GM21390 (cell line): ENCODE measurements at regions not wholly inside any gene's neighbourhood (a gene's known extent, or its start where the extent isn't known, plus 50 kb on each side); places are given as distances from the start of the nearest gene placed in this dataset.
"Not testable (repeated sequence)": the region's sequence is repeated elsewhere in the genome, so short reads cannot be mapped to it uniquely, and the experiment has no call there.

Experiments used
- ATAC-seq: cut with Tn5 transposase; IDR thresholded peaks from one replicate; pipeline ENCODE4 v1.9.1; 2021; ENCODE audit not compliant: unreplicated experiment

DNA sequence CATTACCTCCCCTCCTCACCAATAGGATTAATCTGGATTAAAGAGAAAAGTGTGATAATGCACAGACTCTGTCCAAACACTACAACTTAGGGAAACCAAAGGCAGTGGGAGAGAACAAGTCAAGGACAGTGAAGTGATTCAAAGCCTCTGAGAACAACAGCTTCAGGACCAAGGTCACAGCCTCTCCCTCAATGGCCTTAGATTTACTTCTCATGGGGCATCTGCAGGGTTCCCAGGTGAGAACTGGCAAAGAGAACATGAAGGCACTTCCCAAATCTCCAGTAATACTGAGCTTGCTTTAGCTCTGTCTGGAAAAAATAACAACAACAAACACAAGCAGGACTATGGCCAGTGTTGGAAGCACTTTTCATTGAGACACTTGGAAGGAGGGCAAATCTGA is 99.8 kb upstream of the GOLGA6L22 start:
- not testable (repeated sequence) for ATAC-seq

GRCh38 chr15:22359587-22359986 is 99.1 kb upstream of the GOLGA6L22 start:
- peak; percentile 89 for ATAC-seq

- not testable (repeated sequence) for ATAC-seq
Measured at GRCh38 chr15:22360696-22361095, 98.0 kb upstream of the GOLGA6L22 start.

DNA sequence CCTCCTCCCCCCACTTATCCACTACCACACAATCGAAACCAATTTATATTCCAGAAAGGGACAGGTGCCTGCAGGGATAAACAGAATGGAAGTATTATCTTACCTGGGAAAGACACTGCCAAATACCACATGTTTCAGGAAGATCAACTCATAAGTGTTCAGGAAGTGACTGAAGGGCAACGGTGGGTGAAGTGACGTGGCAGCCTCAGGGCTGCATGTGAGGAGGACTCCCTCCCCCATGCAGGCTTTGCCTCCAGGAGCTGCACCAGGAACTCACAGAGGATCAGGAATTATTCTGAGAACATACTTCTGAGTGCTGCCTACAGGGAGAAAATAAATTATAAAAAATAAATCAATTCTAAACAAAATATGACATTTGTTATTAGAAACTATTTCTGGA is 96.2 kb upstream of the GOLGA6L22 start:
- ATAC-seq = not testable (repeated sequence)

GRCh38 chr15:22371246-22371834 is 87.4 kb upstream of the GOLGA6L22 start:
- ATAC-seq = not testable (repeated sequence)

DNA sequence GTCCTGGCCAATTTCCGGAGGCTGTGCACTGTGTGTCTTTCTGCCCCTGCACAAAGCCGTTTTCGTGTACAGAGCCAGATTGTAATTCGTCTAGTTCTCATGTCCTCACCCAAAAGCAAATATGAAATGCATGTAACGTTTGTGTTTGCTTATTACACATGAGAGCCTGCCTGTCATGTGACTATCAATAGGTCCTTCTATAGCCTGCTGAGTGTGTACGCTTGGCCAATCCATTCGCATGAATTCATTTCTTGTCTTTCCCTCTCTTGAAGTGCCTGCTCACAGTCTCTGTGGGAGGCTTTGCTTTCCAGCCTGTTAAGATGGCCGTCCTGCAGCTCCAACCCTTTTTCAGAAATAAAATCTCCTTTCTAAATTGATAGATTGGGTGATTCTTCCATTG is 84.2 kb upstream of the GOLGA6L22 start:
- not testable (repeated sequence) for ATAC-seq

DNA sequence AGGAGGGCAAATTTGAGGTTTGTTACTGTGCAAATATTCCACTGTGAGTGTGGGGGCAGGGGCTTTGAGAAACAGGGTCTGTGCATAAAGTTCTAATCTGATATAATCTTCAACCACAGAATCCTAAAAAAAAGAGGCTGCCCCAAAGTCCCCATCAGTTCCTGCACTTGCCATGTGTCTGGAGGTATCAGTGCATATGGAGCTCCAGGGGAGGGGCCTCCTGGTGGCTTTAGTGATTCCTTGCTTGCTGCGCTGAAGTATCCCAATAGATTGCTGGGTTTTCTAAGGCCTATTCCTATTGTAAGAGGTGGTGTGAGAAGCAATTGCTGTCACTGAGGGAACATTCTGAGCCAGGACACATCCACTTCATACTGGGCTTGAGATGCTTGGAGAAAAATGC is 82.9 kb upstream of the GOLGA6L22 start:
- not testable (repeated sequence) for ATAC-seq

GRCh38 chr15:22377859-22378258 is 80.8 kb upstream of the GOLGA6L22 start:
- ATAC-seq = peak; percentile 75

DNA sequence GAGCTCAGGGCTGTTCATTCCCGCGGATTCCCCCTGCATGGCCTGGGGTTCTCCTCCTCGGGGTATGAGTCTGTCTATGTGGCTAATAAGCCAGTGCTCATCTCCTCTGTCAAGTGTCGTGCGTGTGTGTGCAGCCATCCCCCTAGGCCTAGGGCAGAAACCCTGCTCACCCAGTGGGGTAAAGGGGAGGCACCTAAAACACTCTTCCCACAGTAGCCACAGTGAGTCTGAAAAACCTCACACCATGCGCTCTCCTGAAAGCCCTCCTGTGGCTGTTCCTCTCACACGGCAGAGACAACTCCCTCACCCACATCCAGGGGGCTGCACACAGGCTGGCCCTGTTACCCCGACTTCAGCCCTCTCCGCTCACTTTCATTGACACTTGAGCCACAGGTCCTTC is 71.0 kb upstream of the GOLGA6L22 start:
- ATAC-seq = not testable (repeated sequence)

- ATAC-seq = not testable (repeated sequence)
Measured at GRCh38 chr15:22388365-22388764, 70.3 kb upstream of the GOLGA6L22 start.

GRCh38 chr15:22401207-22401606 is 57.5 kb upstream of the GOLGA6L22 start:
- not testable (repeated sequence) for ATAC-seq

- ATAC-seq = not testable (repeated sequence)
Measured at GRCh38 chr15:22401703-22402102, 57.0 kb upstream of the GOLGA6L22 start.

DNA sequence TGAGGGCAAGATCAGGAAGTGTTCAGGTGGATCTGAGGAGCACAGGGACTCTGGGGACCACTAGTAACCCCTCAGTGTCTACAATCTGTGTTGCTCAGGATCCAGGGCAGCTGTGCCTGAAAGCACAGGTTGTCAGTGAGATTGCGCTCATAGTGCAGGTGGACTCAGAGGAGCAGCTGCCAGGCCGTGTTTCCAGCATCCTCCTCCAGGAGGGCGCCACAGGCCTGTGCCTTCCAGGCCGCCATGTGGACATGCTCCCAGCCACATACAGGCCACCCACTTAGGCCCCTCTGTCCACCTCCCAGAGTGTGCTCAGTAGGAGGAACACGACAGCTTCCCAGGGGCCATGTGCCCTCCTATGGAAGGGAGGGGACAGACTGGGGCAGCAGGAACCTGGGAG is 52.9 kb upstream of the GOLGA6L22 start:
- not testable (repeated sequence) for ATAC-seq
